K562 (cell line): ENCODE measurements at regions not wholly inside any gene's neighbourhood (a gene's known extent, or its start where the extent isn't known, plus 50 kb on each side); places are given as distances from the start of the nearest gene placed in this dataset.

Experiments used
- ATAC-seq: fragments of 200-7000 bp; cut with Tn5 transposase; 3 replicates; pipeline ENCODE4 v1.9.1; 2020; ENCODE audit warnings: moderate library complexity
- BruUV-seq: library from RNA; stranded (reverse); fragments of 400-500 nt; replicated peaks from 2 replicates; lab custom pipeline; 2021; lab: Mats Ljungman, UMichigan
- CTCF ChIA-PET: fragments of 300-600 bp; formaldehyde crosslinking; extraction: SDS; loops from one replicate; lab custom pipeline; 2021; ENCODE audit warnings: low intra/inter-chr PET ratio; lab: Yijun Ruan, JAX
- POLR2A ChIA-PET: fragments of 300-600, 350-650 bp; sonication (Branson Sonifier 250); formaldehyde crosslinking; extraction: SDS; loops from one replicate; lab custom pipeline; 2021; ENCODE audit warnings: antibody characterized with exemption, inconsistent platforms; lab: Yijun Ruan, JAX
- DNase-seq, 4 experiments: peaks; one replicate each; pipeline versions ENCODE4 v3.0.0 to v3.0.0-alpha.2; 2011 to 2018; ENCODE audit warnings: low spot score in 3 of 4, mixed read lengths in 3 of 4; ENCODE audit errors: extremely low read depth in 1 of 4
- FAIRE-seq: peaks from 2 replicates; lab custom pipeline; 2011; peaks lifted over from hg19 to GRCh38; lab: Jason Lieb, UNC
- H2AFZ ChIP-seq: 2 replicates; pipeline ENCODE4 v1.6.0; 2011; ENCODE audit warnings: low read depth, low read length, control low read depth, inconsistent platforms
- H3K27ac ChIP-seq: fragments of 200-600 bp; 3 replicates; pipeline ENCODE4 v1.8.0; 2011; ENCODE audit warnings: low read depth, mild to moderate bottlenecking, control low read depth, inconsistent platforms, low read length, moderate library complexity, mixed read lengths; ENCODE audit errors: extremely low read depth
- H3K27me3 ChIP-seq, 2 experiments: fragments of 300-600 bp in 1 of 2; 2 replicates in 1 of 2; 3 replicates in 1 of 2; pipeline versions ENCODE4 v1.6.0 to v1.8.0; 2011; ENCODE audit warnings: inconsistent platforms in 2 of 2, low read length in 2 of 2, mild to moderate bottlenecking in 1 of 2, mixed read lengths in 1 of 2, moderate library complexity in 1 of 2; ENCODE audit not compliant: control insufficient read depth in 2 of 2, insufficient read depth in 2 of 2
- H3K36me3 ChIP-seq: fragments of 300-600 bp; 3 replicates; pipeline ENCODE4 v1.8.0; 2011; ENCODE audit warnings: mild to moderate bottlenecking, low read length, inconsistent platforms; ENCODE audit not compliant: control insufficient read depth, insufficient read depth
- H3K4me1 ChIP-seq, 2 experiments: fragments of 200-600 bp in 1 of 2; replicated peaks in 1 of 2; 2 replicates in 1 of 2; 3 replicates in 1 of 2; pipeline versions ENCODE4 v1.5.1 to v1.8.0; 2011; ENCODE audit warnings: inconsistent platforms in 2 of 2, low read length in 2 of 2, mild to moderate bottlenecking in 1 of 2, mixed read lengths in 1 of 2, moderate library complexity in 1 of 2; ENCODE audit not compliant: control insufficient read depth in 2 of 2, insufficient read depth in 2 of 2
- H3K4me2 ChIP-seq: 2 replicates; pipeline ENCODE4 v1.6.1; 2011; ENCODE audit warnings: low read length, control low read depth, inconsistent platforms, mixed read lengths; ENCODE audit not compliant: insufficient read depth
- H3K4me3 ChIP-seq: fragments of 200-600 bp; sonication (generic), shearing (Covaris generic); 2 replicates; pipeline ENCODE4 v1.5.1; 2016; ENCODE audit warnings: control low read depth, inconsistent platforms
- H3K79me2 ChIP-seq: fragments of 200-600 bp; 3 replicates; pipeline ENCODE4 v1.8.0; 2011; ENCODE audit warnings: low read length, inconsistent platforms; ENCODE audit not compliant: control insufficient read depth, insufficient read depth
- H3K9ac ChIP-seq, 2 experiments: 2 replicates each; pipeline versions ENCODE4 v1.6.0 to v1.6.1; 2011; ENCODE audit warnings: low read depth in 2 of 2, low read length in 2 of 2, control low read depth in 1 of 2, inconsistent platforms in 1 of 2, mild to moderate bottlenecking in 1 of 2, mixed read lengths in 1 of 2; ENCODE audit not compliant: insufficient read depth in 1 of 2
- H3K9me1 ChIP-seq: one replicate; pipeline ENCODE4 v1.6.0; 2011; ENCODE audit warnings: inconsistent platforms, mild to moderate bottlenecking, low read length, moderate library complexity; ENCODE audit not compliant: control insufficient read depth, insufficient read depth
- H3K9me3 ChIP-seq: replicated peaks from 2 replicates; pipeline ENCODE4 v1.5.1; 2011; ENCODE audit warnings: low read depth, low read length, inconsistent platforms; ENCODE audit not compliant: control insufficient read depth, insufficient read depth
- H4K20me1 ChIP-seq: replicated peaks from 2 replicates; pipeline ENCODE4 v1.6.1; 2011; ENCODE audit warnings: low read length, inconsistent platforms, mixed read lengths; ENCODE audit not compliant: control insufficient read depth, insufficient read depth
- BRD9 ChIP-seq: fragments of 450-650 bp; IDR thresholded peaks from 2 replicates; pipeline ENCODE4 v1.6.1; 2018; ENCODE audit warnings: low read depth; ENCODE audit not compliant: partially characterized antibody
- CHD1 ChIP-seq: fragments of 200-600 bp; sonication (generic); IDR thresholded peaks from one replicate; pipeline ENCODE4 v1.6.1; 2012; ENCODE audit warnings: mild to moderate bottlenecking, moderate library complexity, low read length, inconsistent platforms
- EP400 ChIP-seq: fragments of 450-650 bp; IDR thresholded peaks from 2 replicates; pipeline ENCODE4 v1.6.1; 2017; ENCODE audit warnings: antibody characterized with exemption, mild to moderate bottlenecking, moderate library complexity
- FOXA3 ChIP-seq, 2 experiments: fragments of 450-650 bp in 1 of 2; sonication (generic) in 1 of 2; formaldehyde crosslinking; IDR thresholded peaks in 1 of 2; conservative IDR thresholded peaks in 1 of 2; 2 replicates each; pipeline versions ENCODE4 v1.4.0 to v1.8.0; 2020 to 2022; ENCODE audit warnings: mild to moderate bottlenecking in 2 of 2, missing genetic modification reagents in 1 of 2
- HIVEP1 ChIP-seq: fragments of 250-450 bp; sonication (Bioruptor Pico); IDR thresholded peaks from 2 replicates; pipeline ENCODE4 v1.4.0; 2020; ENCODE audit warnings: mild to moderate bottlenecking
- HLTF ChIP-seq: fragments of 450-650 bp; IDR thresholded peaks from 2 replicates; pipeline ENCODE4 v1.6.1; 2016
- HNRNPLL ChIP-seq: fragments of 200-400 bp; formaldehyde crosslinking; IDR thresholded peaks from 2 replicates; pipeline ENCODE4 v1.6.1; 2017; ENCODE audit warnings: low read length, low read depth, mild to moderate bottlenecking; ENCODE audit not compliant: poor library complexity, severe bottlenecking
- MXI1 ChIP-seq: IDR thresholded peaks from 2 replicates; pipeline ENCODE4 v1.6.1; 2011; ENCODE audit warnings: low read depth, mild to moderate bottlenecking, improper control_type of control experiment, low read length
- POLR2G ChIP-seq: fragments of 200-400 bp; formaldehyde crosslinking; IDR thresholded peaks from 2 replicates; pipeline ENCODE4 v1.6.1; 2017; ENCODE audit warnings: low read depth, mild to moderate bottlenecking, antibody characterized with exemption, low read length, moderate library complexity
- PURB ChIP-seq: sonication (generic); formaldehyde crosslinking; IDR thresholded peaks from 2 replicates; pipeline ENCODE4 v1.9.0; 2021; ENCODE audit warnings: low read depth, mild to moderate bottlenecking, missing genetic modification reagents
- SMARCC2 ChIP-seq: fragments of 450-650 bp; IDR thresholded peaks from 2 replicates; pipeline ENCODE4 v1.6.1; 2017; ENCODE audit warnings: antibody characterized with exemption, moderate library complexity, mild to moderate bottlenecking, low read depth
- ZNF217 ChIP-seq: sonication (generic); formaldehyde crosslinking; IDR thresholded peaks from 2 replicates; pipeline ENCODE4 v1.8.0; 2022; ENCODE audit warnings: mild to moderate bottlenecking, missing genetic modification reagents
- ZNF507 ChIP-seq: conservative IDR thresholded peaks from 2 replicates; pipeline ENCODE4 v1.6.1; 2017; ENCODE audit warnings: missing genetic modification characterization, missing compliant biosample characterization
- ZNF707 ChIP-seq: fragments of 250-450 bp; sonication (Bioruptor Pico); conservative IDR thresholded peaks from 2 replicates; pipeline ENCODE4 v1.8.0; 2022; ENCODE audit warnings: inconsistent platforms, mild to moderate bottlenecking, moderate library complexity
- WGBS: fragments of 100-300 bp; shearing (Covaris generic); methylation state at CpG from one replicate; pipeline ENCODE4 v1.1.6; 2016; ENCODE audit warnings: low coverage, mixed read lengths; ENCODE audit not compliant: insufficient coverage; ENCODE audit errors: missing lambda C conversion rate; 5-methylcytosine and 5-hydroxymethylcytosine counted together
- in situ Hi-C: fragments of 300-500 bp; cut with MboI; formaldehyde crosslinking; loops from 4 replicates; pipeline ENCODE4 v1.15.0; 2018; ENCODE audit warnings: inconsistent platforms, mixed read lengths
- intact Hi-C: fragments of 100-400 bp; cut with micrococcal nuclease; formaldehyde crosslinking; loops from 2 replicates; pipeline ENCODE4 v1.14.2; 2022
- TF ChIP-seq, protein P1 (sequence below): sonication (generic); formaldehyde crosslinking; IDR thresholded peaks from 2 replicates; pipeline ENCODE4 v1.8.1; 2023; ENCODE audit warnings: mild to moderate bottlenecking, missing genetic modification reagents
- TF ChIP-seq, protein P2 (sequence below): fragments of 250-450 bp; sonication (Bioruptor Pico); IDR thresholded peaks from 2 replicates; pipeline ENCODE4 v1.5.0; 2020; ENCODE audit warnings: mild to moderate bottlenecking, borderline replicate concordance
- TF ChIP-seq, protein P3 (sequence below): fragments of 250-450 bp; sonication (Bioruptor Pico); IDR thresholded peaks from 2 replicates; pipeline ENCODE4 v1.5.1; 2021; ENCODE audit warnings: mild to moderate bottlenecking
- TF ChIP-seq, protein P4 (sequence below): fragments of 450-650 bp; conservative IDR thresholded peaks from 2 replicates; pipeline ENCODE4 v1.6.1; 2016; ENCODE audit warnings: missing genetic modification characterization, low read depth, mild to moderate bottlenecking, control low read depth, missing compliant biosample characterization

DNA sequence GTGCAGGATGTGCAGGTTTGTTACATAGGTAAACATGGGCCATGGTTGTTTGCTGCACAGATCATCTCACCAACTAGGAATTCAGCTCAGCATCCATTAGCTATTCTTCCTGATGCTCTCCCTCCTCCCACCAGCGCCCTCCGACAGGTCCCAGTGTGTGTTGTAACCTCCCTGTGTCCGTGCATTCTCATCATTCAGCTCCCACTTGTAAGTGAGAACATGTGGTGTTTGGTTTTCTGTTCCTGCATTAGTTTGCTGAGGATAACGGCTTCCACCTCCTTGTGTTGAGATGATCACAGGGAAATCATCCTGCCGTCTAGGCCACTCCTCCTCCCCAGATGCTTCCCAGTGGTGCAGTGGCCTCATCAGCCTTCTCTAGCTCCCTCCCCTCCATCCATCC lies 261.6 kb upstream of the GALNT17 start:
- FAIRE-seq, result no peak
- H2AFZ ChIP-seq, result no peak overlapping the region
- BruUV-seq, result no TSS peak
- no peak overlapping the region for H3K4me3 ChIP-seq
- no peak overlapping the region for H3K27ac ChIP-seq
- CTCF ChIA-PET, result no interaction called here
- 4% methylated on average over 5 of the region's 5 CpGs for WGBS
- H3K27me3 ChIP-seq, result no peaks in the 10 kb centered on the region
- no peaks in the 10 kb centered on the region for H4K20me1 ChIP-seq
- no peaks in the 10 kb centered on the region for H3K36me3 ChIP-seq
- no peak overlapping the region for H3K9ac ChIP-seq
- no peaks in the 10 kb centered on the region for H3K9me1 ChIP-seq
- no peak for ATAC-seq
- H3K4me1 ChIP-seq, result no peaks in the 10 kb centered on the region
- POLR2A ChIA-PET, result interaction anchor here (0.6 kb wide), 1 partner anchor 365 kb away, joined by 3 read pairs; no protein-coding TSS in a partner anchor
- no peak overlapping the region for H3K4me2 ChIP-seq
- intact Hi-C loops (no loop called here), in situ Hi-C loops (no loop called here)
- no peaks in the 10 kb centered on the region for H3K79me2 ChIP-seq
- H3K9me3 ChIP-seq, result no peaks in the 10 kb centered on the region
- no peak for DNase-seq
- TF ChIP-seq HLTF, result no peak
- no peak for TF ChIP-seq EP400
- no peak for TF ChIP-seq HNRNPLL
- TF ChIP-seq, protein P1, sequence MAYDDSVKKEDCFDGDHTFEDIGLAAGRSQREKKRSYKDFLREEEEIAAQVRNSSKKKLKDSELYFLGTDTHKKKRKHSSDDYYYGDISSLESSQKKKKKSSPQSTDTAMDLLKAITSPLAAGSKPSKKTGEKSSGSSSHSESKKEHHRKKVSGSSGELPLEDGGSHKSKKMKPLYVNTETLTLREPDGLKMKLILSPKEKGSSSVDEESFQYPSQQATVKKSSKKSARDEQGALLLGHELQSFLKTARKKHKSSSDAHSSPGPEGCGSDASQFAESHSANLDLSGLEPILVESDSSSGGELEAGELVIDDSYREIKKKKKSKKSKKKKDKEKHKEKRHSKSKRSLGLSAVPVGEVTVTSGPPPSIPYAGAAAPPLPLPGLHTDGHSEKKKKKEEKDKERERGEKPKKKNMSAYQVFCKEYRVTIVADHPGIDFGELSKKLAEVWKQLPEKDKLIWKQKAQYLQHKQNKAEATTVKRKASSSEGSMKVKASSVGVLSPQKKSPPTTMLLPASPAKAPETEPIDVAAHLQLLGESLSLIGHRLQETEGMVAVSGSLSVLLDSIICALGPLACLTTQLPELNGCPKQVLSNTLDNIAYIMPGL, result no peak
- TF ChIP-seq, protein P2, sequence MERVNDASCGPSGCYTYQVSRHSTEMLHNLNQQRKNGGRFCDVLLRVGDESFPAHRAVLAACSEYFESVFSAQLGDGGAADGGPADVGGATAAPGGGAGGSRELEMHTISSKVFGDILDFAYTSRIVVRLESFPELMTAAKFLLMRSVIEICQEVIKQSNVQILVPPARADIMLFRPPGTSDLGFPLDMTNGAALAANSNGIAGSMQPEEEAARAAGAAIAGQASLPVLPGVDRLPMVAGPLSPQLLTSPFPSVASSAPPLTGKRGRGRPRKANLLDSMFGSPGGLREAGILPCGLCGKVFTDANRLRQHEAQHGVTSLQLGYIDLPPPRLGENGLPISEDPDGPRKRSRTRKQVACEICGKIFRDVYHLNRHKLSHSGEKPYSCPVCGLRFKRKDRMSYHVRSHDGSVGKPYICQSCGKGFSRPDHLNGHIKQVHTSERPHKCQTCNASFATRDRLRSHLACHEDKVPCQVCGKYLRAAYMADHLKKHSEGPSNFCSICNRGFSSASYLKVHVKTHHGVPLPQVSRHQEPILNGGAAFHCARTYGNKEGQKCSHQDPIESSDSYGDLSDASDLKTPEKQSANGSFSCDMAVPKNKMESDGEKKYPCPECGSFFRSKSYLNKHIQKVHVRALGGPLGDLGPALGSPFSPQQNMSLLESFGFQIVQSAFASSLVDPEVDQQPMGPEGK (CRISPR knock-in tag), result no peak
- TF ChIP-seq, protein P3, sequence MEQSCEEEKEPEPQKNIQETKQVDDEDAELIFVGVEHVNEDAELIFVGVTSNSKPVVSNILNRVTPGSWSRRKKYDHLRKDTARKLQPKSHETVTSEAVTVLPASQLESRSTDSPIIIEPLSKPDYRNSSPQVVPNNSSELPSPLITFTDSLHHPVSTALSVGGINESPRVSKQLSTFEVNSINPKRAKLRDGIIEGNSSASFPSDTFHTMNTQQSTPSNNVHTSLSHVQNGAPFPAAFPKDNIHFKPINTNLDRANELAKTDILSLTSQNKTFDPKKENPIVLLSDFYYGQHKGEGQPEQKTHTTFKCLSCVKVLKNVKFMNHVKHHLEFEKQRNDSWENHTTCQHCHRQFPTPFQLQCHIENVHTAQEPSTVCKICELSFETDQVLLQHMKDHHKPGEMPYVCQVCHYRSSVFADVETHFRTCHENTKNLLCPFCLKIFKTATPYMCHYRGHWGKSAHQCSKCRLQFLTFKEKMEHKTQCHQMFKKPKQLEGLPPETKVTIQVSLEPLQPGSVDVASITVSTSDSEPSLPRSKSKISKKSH (CRISPR knock-in tag), result no peak
- no peak for TF ChIP-seq BRD9
- no peak for TF ChIP-seq MXI1
- TF ChIP-seq ZNF707 (CRISPR knock-in tag), result no peak
- TF ChIP-seq HIVEP1 (CRISPR knock-in tag), result no peak
- TF ChIP-seq, protein P4, sequence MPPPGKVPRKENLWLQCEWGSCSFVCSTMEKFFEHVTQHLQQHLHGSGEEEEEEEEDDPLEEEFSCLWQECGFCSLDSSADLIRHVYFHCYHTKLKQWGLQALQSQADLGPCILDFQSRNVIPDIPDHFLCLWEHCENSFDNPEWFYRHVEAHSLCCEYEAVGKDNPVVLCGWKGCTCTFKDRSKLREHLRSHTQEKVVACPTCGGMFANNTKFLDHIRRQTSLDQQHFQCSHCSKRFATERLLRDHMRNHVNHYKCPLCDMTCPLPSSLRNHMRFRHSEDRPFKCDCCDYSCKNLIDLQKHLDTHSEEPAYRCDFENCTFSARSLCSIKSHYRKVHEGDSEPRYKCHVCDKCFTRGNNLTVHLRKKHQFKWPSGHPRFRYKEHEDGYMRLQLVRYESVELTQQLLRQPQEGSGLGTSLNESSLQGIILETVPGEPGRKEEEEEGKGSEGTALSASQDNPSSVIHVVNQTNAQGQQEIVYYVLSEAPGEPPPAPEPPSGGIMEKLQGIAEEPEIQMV, result no peak
- no peak for TF ChIP-seq POLR2G
- no peak for TF ChIP-seq CHD1
- TF ChIP-seq SMARCC2, result no peak
- TF ChIP-seq ZNF217 (CRISPR knock-in tag), result no peak
- TF ChIP-seq FOXA3 (CRISPR knock-in tag; conservative IDR thresholded peaks at IDR 0.05 in 1 of 2, IDR thresholded peaks at IDR 0.05 in 1 of 2), result no peak
- no peak for TF ChIP-seq ZNF507 (tag)
- no peak for TF ChIP-seq PURB (CRISPR knock-in tag)
